NCI-H748 (cell line): ENCODE measurements at regions not wholly inside any gene's neighbourhood (a gene's known extent, or its start where the extent isn't known, plus 50 kb on each side); places are given as distances from the start of the nearest gene placed in this dataset.

Experiments used
- DNase-seq: peaks from one replicate; lab custom pipeline; 2025; ENCODE audit not compliant: unreplicated experiment; lab: John Stamatoyannopoulos, UW

GRCh38 chr2:78423631-78424030, 601.9 kb upstream of the REG3G start:
- DNase-seq = no peak

DNA sequence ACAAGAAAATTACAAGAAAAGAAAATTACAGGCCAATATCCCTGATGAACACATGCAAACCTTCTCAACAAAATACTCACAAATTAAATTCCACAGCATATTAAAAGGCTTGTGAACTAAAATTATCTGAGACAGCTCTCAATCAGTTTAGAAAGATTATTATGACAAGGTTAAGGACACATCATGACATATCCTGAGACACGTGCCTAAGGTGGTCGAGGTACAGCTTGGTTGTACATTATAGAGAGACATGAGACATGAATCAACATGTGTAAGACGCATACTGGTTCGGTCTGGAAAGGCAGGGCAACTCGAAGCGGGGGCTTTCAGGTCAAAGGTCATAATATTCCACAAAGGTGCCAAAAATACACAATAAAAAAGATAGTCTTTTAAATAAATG, 598.3 kb upstream of the REG3G start:
- no peak for DNase-seq

- peak; percentile 55 for DNase-seq
Measured at GRCh38 chr2:78431241-78431640, 594.3 kb upstream of the REG3G start.

- DNase-seq = no peak
Measured at GRCh38 chr2:78439122-78439521, 586.4 kb upstream of the REG3G start.

DNA sequence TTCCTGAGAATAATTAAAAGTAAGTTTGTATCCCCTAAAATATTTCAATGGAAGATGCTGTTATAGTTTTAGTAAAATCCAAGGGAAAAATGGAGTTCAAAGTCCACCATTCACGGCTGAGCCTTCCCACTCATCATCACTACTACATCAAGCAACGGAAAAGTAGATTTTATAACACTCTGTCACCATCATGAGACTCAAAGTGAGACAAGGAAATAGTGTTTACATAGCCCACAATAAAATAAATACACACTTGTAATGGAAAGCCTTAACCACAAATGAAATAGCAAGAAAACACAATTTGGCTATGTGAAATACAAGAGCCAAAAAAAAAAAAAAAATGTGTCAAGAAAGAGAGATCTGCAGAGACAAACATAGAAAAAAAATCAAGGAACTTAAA, 569.9 kb upstream of the REG3G start:
- DNase-seq = no peak

DNA sequence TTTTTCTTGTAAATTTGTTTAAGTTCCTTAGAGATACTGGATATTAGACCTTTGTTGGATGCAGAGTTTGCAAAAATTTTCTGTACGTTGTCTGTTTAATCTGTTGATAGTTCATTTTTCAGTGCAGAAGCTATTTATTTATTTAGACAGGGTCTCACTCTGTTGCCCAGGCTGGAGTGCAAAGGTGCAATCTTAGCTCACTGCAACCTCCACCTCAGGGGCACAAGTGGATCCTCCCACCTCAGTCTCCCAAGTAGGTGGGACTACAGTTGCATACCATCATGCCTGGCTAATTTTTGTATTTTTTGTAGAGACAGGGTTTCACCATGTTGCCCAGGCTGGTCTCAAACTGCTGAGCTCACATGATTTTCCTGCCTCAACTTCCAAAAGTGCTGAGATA, 568.2 kb upstream of the REG3G start:
- no peak for DNase-seq

GRCh38 chr2:78465707-78466106, 559.8 kb upstream of the REG3G start:
- no peak for DNase-seq

DNA sequence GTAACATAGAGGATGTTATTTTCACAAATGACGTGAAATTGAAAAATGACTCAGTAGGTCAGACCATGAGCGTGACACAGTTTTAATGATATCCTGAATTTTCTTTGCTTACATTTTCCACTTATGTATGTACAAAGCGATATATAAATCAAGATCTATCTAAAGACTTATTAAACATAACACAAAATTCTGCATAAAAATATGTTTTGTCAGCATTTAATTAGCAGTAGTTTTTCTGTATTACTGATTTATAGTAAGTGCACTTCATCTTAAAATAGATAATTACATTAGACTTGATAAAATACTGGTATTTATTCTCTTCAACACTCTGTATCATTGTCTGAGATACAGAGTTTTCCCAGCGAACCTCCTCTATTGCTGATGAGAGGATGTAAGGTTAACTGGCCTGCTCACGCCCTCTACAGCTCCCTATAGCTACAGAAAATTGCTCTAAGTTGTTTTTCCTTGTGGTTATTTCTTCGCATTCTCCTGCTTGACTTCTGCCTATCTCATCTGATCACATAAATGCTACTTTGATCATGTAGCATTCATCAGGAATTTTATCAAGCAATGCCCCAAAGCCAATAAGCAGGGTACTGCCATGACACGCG, 548.8 kb upstream of the REG3G start:
- DNase-seq = no peak

GRCh38 chr2:78486565-78486964, 538.9 kb upstream of the REG3G start:
- DNase-seq = no peak

DNA sequence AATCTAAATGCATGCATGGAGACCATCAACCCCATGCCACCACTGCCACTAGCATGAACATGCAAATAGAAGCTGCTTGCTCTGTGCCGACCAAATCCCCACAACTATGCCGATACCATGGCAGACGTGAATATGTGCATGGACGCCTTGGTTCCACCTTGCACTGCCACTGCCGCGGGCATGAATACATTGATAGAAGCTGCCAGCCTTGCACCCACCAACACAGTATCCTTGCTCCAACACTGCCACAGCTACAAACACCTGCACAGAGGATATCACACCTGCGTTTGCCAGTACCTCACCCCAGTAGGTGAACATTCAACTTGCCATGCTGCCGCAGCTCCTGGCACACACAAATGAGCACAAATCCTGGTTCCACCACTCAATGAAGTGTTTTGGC, 527.4 kb upstream of the REG3G start:
- DNase-seq = no peak

DNA sequence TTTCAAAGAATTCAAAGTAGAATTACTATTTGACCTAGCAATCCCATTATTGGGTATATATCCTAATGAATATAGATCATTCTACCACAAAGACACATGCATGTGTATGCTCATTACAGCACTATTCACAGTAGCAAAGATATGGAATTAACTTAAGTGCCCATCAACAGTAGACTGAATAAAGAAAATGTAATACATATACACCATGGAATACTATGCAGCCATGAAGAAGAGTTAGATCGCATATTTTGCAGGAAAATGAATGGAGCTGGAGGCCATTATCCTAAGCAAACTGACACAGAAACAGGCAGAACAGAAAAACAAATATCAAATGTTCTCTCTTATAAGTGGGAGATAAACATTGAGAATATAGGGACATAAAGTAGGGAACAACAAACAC, 519.2 kb upstream of the REG3G start:
- DNase-seq = no peak

GRCh38 chr2:78521938-78522337, 503.6 kb upstream of the REG3G start:
- DNase-seq = no peak

DNA sequence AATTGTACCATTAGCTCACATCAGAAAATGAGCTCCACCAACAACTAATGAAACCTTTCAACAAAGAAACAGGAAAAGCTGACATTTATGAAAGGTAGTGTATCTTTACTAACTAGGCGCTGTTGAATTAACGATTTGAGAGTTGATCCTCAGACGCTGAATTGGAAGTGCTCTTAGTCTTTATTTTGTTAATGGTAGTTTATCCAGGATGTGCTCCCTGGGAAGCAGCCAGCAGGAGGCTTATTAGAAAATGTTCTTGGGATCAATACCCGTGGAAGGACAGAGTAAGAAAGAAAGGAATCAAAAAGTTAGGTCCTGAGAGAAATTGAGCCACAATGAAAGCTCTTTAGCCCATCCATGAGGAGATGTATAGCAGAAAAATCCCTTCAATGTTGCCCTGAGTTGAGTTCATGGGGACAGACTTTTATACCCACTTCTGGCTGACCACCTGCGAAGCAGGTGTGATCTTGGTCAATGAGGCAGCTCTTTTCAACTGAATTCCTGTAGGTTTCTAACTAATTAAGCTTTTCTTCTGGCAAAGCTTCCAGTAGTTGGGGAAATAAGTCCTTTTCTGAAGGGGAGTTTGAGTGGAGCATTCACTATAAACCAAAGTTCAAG, 492.6 kb upstream of the REG3G start:
- DNase-seq = peak; percentile 51

GRCh38 chr2:78535395-78535794, 490.1 kb upstream of the REG3G start:
- DNase-seq = peak; percentile 43

GRCh38 chr2:78538322-78538721, 487.2 kb upstream of the REG3G start:
- no peak for DNase-seq

GRCh38 chr2:78540255-78540654, 485.2 kb upstream of the REG3G start:
- DNase-seq = peak; percentile 5

DNA sequence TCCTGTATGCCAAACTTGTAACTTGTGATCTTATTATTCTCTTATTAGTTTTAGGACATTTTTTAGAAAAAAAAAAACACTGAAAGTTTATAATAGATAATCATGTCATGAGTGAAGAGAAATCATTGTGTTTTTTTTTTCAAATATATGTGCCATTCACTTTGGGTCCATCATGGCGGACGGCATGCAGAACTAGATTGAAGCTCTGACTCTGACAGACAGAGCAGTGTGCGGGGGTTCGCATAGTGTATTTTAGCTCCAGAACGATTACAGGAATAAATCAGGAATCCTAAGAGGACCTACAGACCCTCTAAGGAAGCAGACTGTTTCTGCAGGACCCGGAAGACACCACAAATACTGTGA, 484.4 kb upstream of the REG3G start:
- peak; percentile 68 for DNase-seq

- DNase-seq = peak; percentile 92
Measured at GRCh38 chr2:78541451-78542267, 483.8 kb upstream of the REG3G start.

GRCh38 chr2:78546843-78547242, 478.7 kb upstream of the REG3G start:
- DNase-seq = peak; percentile 49

GRCh38 chr2:78549766-78550165, 475.7 kb upstream of the REG3G start:
- no peak for DNase-seq

GRCh38 chr2:78553866-78554647, 471.4 kb upstream of the REG3G start:
- DNase-seq = no peak

DNA sequence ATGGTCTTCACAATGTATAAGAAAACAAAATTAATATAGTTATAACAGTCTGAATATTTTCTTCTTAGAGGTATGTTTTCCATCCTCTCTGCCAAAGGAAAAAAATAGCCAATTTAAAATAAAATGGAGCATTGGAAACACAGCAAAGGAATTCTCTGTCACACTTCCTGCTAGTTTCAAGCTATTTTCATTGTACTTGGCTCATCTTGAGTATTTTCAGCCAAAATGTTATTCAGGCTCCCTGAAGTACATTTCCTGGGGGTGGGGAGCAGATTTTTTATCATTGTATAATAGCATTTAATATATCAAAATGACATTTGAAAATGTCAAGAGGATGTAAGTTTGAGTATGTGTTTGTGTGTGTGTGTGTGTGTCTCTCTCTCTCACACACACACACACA, 463.6 kb upstream of the REG3G start:
- DNase-seq = no peak
